ENCODE measurements at regions not wholly inside any gene's neighbourhood (a gene's known extent, or its start where the extent isn't known, plus 50 kb on each side); places are given as distances from the start of the nearest gene placed in this dataset.

GRCh38 chr13:107209824-107210722 is 642.1 kb upstream of the ARGLU1 start:
- TF ChIP-seq, protein P1, sequence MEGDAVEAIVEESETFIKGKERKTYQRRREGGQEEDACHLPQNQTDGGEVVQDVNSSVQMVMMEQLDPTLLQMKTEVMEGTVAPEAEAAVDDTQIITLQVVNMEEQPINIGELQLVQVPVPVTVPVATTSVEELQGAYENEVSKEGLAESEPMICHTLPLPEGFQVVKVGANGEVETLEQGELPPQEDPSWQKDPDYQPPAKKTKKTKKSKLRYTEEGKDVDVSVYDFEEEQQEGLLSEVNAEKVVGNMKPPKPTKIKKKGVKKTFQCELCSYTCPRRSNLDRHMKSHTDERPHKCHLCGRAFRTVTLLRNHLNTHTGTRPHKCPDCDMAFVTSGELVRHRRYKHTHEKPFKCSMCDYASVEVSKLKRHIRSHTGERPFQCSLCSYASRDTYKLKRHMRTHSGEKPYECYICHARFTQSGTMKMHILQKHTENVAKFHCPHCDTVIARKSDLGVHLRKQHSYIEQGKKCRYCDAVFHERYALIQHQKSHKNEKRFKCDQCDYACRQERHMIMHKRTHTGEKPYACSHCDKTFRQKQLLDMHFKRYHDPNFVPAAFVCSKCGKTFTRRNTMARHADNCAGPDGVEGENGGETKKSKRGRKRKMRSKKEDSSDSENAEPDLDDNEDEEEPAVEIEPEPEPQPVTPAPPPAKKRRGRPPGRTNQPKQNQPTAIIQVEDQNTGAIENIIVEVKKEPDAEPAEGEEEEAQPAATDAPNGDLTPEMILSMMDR (IDR thresholded peaks at IDR 0.05), result no peak
- no peak for TF ChIP-seq POLR2A (IDR thresholded peaks at IDR 0.05)
